GM08714 (cell line): ENCODE measurements at regions not wholly inside any gene's neighbourhood (a gene's known extent, or its start where the extent isn't known, plus 50 kb on each side); places are given as distances from the start of the nearest gene placed in this dataset.

Source experiments
- H3K4me3 ChIP-seq: fragments of 200-500 bp; sonication (Bioruptor generic); 2 replicates; pipeline ENCODE4 v1.5.1; 2014; ENCODE audit warnings: mild to moderate bottlenecking, low read length, inconsistent platforms
- ZNF274 ChIP-seq: IDR thresholded peaks from 2 replicates; pipeline ENCODE4 v1.6.1; 2012; ENCODE audit warnings: mild to moderate bottlenecking, low read depth, low read length

- no peak for TF ChIP-seq ZNF274
- H3K4me3 ChIP-seq = no peak overlapping the region
Measured at GRCh38 chr5:152901754-152902153, 496.7 kb upstream of the NMUR2 start.

GRCh38 chr5:152905286-152905685 is 500.2 kb upstream of the NMUR2 start:
- no peak for TF ChIP-seq ZNF274
- H3K4me3 ChIP-seq = no peak overlapping the region

GRCh38 chr5:152907488-152908245 is 502.6 kb upstream of the NMUR2 start:
- no peak for TF ChIP-seq ZNF274

GRCh38 chr5:152912924-152913323 is 507.8 kb upstream of the NMUR2 start:
- TF ChIP-seq ZNF274 = no peak

More at GRCh38 chr5:152907488-152908245, 502.6 kb upstream of the NMUR2 start:
- no peak overlapping the region for H3K4me3 ChIP-seq

GRCh38 chr5:152932621-152933020 is 527.5 kb upstream of the NMUR2 start:
- H3K4me3 ChIP-seq = no peak overlapping the region
- no peak for TF ChIP-seq ZNF274

More at GRCh38 chr5:152912924-152913323, 507.8 kb upstream of the NMUR2 start:
- no peak overlapping the region for H3K4me3 ChIP-seq

GRCh38 chr5:152933056-152933455 is 528.0 kb upstream of the NMUR2 start:
- no peak overlapping the region for H3K4me3 ChIP-seq
- TF ChIP-seq ZNF274 = no peak

GRCh38 chr5:152938630-152939029 is 533.6 kb upstream of the NMUR2 start:
- no peak for TF ChIP-seq ZNF274
- H3K4me3 ChIP-seq = no peak overlapping the region

- H3K4me3 ChIP-seq = no peak overlapping the region
- TF ChIP-seq ZNF274 = no peak
Measured at GRCh38 chr5:152942633-152943336, 537.7 kb upstream of the NMUR2 start.

- no peak overlapping the region for H3K4me3 ChIP-seq
- no peak for TF ChIP-seq ZNF274
Measured at GRCh38 chr5:152953788-152954483, 536.5 kb upstream of the GRIA1 start.

GRCh38 chr5:152956943-152957613 is 533.4 kb upstream of the GRIA1 start:
- H3K4me3 ChIP-seq = no peak overlapping the region
- TF ChIP-seq ZNF274 = no peak

- no peak overlapping the region for H3K4me3 ChIP-seq
- no peak for TF ChIP-seq ZNF274
Measured at GRCh38 chr5:152978141-152978835, 512.2 kb upstream of the GRIA1 start.

- H3K4me3 ChIP-seq = no peak overlapping the region
- no peak for TF ChIP-seq ZNF274
Measured at GRCh38 chr5:152987131-152987530, 503.3 kb upstream of the GRIA1 start.

GRCh38 chr5:152990217-152990616 is 500.3 kb upstream of the GRIA1 start:
- TF ChIP-seq ZNF274 = no peak
- H3K4me3 ChIP-seq = no peak overlapping the region

- H3K4me3 ChIP-seq = no peak overlapping the region
- no peak for TF ChIP-seq ZNF274
Measured at GRCh38 chr5:152990649-152991048, 499.8 kb upstream of the GRIA1 start.
